ENCODE measurements at regions not wholly inside any gene's neighbourhood (a gene's known extent, or its start where the extent isn't known, plus 50 kb on each side); places are given as distances from the start of the nearest gene placed in this dataset.

DNA sequence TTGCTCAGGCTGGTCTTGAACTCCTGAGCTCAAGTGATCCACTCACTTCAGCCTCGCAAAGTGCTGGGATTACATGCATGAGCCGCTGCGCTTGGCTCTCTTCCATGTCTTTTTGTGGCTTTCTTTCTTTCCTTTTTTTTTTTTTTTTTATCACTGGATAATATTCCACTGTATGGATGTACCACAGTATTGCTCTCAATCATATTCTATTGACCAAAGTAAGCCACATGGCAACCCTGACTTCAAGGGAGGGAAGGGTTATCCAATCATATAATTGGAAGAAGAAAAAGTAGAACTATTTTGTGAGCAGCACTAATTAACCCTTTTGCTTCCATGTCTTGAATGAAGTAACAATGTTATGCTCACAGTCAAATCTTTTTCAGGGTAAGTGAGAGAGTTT lies 307.0 kb upstream of the RASGRP1 start:
- TF ChIP-seq ZC3H10 (CRISPR knock-in tag; IDR thresholded peaks at IDR 0.05) (no peak), ZNF8 (CRISPR knock-in tag; IDR thresholded peaks at IDR 0.05) (peak; percentile 97), ISL1 (CRISPR knock-in tag; IDR thresholded peaks at IDR 0.05) (no peak)
- ATAC-seq: no peak

DNA sequence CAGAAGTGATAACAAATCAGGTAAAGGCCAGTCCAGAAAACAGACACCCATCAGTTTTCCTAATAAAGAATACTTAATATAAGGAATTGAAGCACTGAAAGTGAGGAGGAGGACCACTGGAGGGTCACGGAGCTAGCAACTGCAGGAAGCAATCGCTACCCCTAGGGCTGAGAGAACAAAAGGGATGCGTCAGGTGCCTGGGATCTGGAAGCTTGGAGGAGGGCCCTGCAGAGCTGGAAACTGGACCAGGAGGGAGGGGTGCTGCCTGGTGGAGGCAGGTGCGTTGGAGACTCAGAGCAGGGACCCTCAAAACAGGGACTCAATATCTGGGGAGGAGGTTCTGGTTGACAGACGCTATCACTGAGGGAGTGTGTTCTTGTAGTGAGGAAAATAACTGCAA lies 308.1 kb upstream of the RASGRP1 start:
- ATAC-seq: no peak
- TF ChIP-seq ZFP3 (CRISPR knock-in tag; IDR thresholded peaks at IDR 0.05) (no peak), PPARA (CRISPR knock-in tag; IDR thresholded peaks at IDR 0.05; ENCODE audit: borderline replicate concordance) (no peak), RARB (CRISPR knock-in tag; IDR thresholded peaks at IDR 0.05) (no peak), ESRRG (CRISPR knock-in tag; IDR thresholded peaks at IDR 0.05) (no peak), ARNTL (CRISPR knock-in tag; IDR thresholded peaks at IDR 0.05; ENCODE audit: borderline replicate concordance, low read depth) (no peak)

DNA sequence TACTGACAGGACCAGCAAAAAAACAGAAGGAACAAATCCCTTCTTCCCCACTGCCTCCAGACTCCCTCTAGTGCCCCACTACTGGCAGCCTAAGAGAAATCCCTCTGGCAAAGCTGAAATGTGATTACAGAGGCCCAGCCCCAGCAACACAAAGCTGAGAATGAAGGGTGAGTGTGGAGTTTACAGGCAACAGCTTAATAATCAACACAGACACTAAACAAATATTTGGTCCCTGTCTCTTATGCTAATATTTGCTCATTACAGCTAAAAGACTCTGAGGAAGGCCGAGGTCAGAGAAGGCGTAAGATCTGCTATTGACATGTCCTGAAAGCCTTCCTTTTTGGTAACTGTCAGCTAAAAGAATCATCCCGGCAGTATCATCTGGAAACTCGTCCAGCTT lies 308.5 kb upstream of the RASGRP1 start:
- ATAC-seq: no peak
- TF ChIP-seq PPARA (CRISPR knock-in tag; IDR thresholded peaks at IDR 0.05; ENCODE audit: borderline replicate concordance): no peak
- no peak for TF ChIP-seq RARB (CRISPR knock-in tag; IDR thresholded peaks at IDR 0.05)
- TF ChIP-seq, protein P1, sequence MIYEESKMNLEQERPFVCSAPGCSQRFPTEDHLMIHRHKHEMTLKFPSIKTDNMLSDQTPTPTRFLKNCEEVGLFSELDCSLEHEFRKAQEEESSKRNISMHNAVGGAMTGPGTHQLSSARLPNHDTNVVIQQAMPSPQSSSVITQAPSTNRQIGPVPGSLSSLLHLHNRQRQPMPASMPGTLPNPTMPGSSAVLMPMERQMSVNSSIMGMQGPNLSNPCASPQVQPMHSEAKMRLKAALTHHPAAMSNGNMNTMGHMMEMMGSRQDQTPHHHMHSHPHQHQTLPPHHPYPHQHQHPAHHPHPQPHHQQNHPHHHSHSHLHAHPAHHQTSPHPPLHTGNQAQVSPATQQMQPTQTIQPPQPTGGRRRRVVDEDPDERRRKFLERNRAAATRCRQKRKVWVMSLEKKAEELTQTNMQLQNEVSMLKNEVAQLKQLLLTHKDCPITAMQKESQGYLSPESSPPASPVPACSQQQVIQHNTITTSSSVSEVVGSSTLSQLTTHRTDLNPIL (CRISPR knock-in tag; IDR thresholded peaks at IDR 0.05; ENCODE audit: low read depth): no peak
- no peak for TF ChIP-seq CSDC2 (CRISPR knock-in tag; IDR thresholded peaks at IDR 0.05)
- no peak for TF ChIP-seq ZNF70 (CRISPR knock-in tag; IDR thresholded peaks at IDR 0.05)

DNA sequence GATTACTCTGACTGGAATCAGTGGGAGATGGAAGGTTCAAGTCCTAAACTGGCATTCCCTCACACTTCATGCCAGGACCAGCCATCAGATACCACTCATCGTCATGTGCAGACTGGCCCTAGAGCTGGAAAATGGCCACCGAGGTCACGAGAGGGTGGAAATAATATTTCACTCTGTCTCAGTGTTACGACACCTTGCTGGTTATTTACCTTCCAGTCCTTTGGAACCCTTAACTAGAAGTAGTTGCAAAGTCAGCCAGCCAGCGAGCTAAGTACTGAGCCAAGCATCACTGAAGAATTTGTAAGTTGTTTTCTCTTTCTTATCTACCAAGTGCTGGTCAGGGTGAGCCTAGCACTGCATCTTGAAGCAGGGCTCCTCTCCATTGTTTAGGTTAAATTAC lies 309.9 kb upstream of the RASGRP1 start:
- TF ChIP-seq TOX (CRISPR knock-in tag; IDR thresholded peaks at IDR 0.05; ENCODE audit: borderline replicate concordance) (no peak), CSDC2 (CRISPR knock-in tag; IDR thresholded peaks at IDR 0.05) (no peak), PPARA (CRISPR knock-in tag; IDR thresholded peaks at IDR 0.05; ENCODE audit: borderline replicate concordance) (no peak), GLIS3 (CRISPR knock-in tag; IDR thresholded peaks at IDR 0.05) (no peak), ZFP3 (CRISPR knock-in tag; IDR thresholded peaks at IDR 0.05) (no peak), ZC3H10 (CRISPR knock-in tag; IDR thresholded peaks at IDR 0.05) (no peak), ZNF70 (CRISPR knock-in tag; IDR thresholded peaks at IDR 0.05) (no peak), ZNF565 (CRISPR knock-in tag; conservative IDR thresholded peaks at IDR 0.05; ENCODE audit: low read depth) (no peak), ZFP30 (CRISPR knock-in tag; IDR thresholded peaks at IDR 0.05) (no peak), BACH2 (CRISPR knock-in tag; IDR thresholded peaks at IDR 0.05; ENCODE audit: borderline replicate concordance) (no peak)
- TF ChIP-seq, protein P1 (CRISPR knock-in tag; IDR thresholded peaks at IDR 0.05; ENCODE audit: low read depth): no peak
- TF ChIP-seq, protein P2, sequence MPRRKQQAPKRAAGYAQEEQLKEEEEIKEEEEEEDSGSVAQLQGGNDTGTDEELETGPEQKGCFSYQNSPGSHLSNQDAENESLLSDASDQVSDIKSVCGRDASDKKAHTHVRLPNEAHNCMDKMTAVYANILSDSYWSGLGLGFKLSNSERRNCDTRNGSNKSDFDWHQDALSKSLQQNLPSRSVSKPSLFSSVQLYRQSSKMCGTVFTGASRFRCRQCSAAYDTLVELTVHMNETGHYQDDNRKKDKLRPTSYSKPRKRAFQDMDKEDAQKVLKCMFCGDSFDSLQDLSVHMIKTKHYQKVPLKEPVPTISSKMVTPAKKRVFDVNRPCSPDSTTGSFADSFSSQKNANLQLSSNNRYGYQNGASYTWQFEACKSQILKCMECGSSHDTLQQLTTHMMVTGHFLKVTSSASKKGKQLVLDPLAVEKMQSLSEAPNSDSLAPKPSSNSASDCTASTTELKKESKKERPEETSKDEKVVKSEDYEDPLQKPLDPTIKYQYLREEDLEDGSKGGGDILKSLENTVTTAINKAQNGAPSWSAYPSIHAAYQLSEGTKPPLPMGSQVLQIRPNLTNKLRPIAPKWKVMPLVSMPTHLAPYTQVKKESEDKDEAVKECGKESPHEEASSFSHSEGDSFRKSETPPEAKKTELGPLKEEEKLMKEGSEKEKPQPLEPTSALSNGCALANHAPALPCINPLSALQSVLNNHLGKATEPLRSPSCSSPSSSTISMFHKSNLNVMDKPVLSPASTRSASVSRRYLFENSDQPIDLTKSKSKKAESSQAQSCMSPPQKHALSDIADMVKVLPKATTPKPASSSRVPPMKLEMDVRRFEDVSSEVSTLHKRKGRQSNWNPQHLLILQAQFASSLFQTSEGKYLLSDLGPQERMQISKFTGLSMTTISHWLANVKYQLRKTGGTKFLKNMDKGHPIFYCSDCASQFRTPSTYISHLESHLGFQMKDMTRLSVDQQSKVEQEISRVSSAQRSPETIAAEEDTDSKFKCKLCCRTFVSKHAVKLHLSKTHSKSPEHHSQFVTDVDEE (CRISPR knock-in tag; IDR thresholded peaks at IDR 0.05): no peak
- TF ChIP-seq, protein P3, sequence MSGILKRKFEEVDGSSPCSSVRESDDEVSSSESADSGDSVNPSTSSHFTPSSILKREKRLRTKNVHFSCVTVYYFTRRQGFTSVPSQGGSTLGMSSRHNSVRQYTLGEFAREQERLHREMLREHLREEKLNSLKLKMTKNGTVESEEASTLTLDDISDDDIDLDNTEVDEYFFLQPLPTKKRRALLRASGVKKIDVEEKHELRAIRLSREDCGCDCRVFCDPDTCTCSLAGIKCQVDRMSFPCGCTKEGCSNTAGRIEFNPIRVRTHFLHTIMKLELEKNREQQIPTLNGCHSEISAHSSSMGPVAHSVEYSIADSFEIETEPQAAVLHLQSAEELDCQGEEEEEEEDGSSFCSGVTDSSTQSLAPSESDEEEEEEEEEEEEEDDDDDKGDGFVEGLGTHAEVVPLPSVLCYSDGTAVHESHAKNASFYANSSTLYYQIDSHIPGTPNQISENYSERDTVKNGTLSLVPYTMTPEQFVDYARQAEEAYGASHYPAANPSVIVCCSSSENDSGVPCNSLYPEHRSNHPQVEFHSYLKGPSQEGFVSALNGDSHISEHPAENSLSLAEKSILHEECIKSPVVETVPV (CRISPR knock-in tag; IDR thresholded peaks at IDR 0.05): no peak
- no peak for ATAC-seq

GRCh38 chr15:38876211-38876610 lies 311.6 kb upstream of the RASGRP1 start:
- peak; percentile 86 for ATAC-seq
- no peak for TF ChIP-seq TOX (CRISPR knock-in tag; IDR thresholded peaks at IDR 0.05; ENCODE audit: borderline replicate concordance)
- TF ChIP-seq ZFP3 (CRISPR knock-in tag; IDR thresholded peaks at IDR 0.05): no peak
- TF ChIP-seq ZNF565 (CRISPR knock-in tag; conservative IDR thresholded peaks at IDR 0.05; ENCODE audit: low read depth): no peak
- TF ChIP-seq, protein P3 (CRISPR knock-in tag; IDR thresholded peaks at IDR 0.05): no peak
- no peak for TF ChIP-seq TCF4 (CRISPR knock-in tag; IDR thresholded peaks at IDR 0.05; ENCODE audit: borderline replicate concordance)
- no peak for TF ChIP-seq RARB (CRISPR knock-in tag; IDR thresholded peaks at IDR 0.05)
- no peak for TF ChIP-seq GLIS3 (CRISPR knock-in tag; IDR thresholded peaks at IDR 0.05)
- TF ChIP-seq CSDC2 (CRISPR knock-in tag; IDR thresholded peaks at IDR 0.05): no peak
- TF ChIP-seq ZFP30 (CRISPR knock-in tag; IDR thresholded peaks at IDR 0.05): no peak
- TF ChIP-seq ISL1 (CRISPR knock-in tag; IDR thresholded peaks at IDR 0.05): no peak
- no peak for TF ChIP-seq ZNF8 (CRISPR knock-in tag; IDR thresholded peaks at IDR 0.05)
- TF ChIP-seq, protein P1 (CRISPR knock-in tag; IDR thresholded peaks at IDR 0.05; ENCODE audit: low read depth): no peak
- no peak for TF ChIP-seq ZNF70 (CRISPR knock-in tag; IDR thresholded peaks at IDR 0.05)
- TF ChIP-seq, protein P2 (CRISPR knock-in tag; IDR thresholded peaks at IDR 0.05): no peak
- TF ChIP-seq BACH2 (CRISPR knock-in tag; IDR thresholded peaks at IDR 0.05; ENCODE audit: borderline replicate concordance): no peak
